GM23248 (cell line): ENCODE measurements at regions not wholly inside any gene's neighbourhood (a gene's known extent, or its start where the extent isn't known, plus 50 kb on each side); places are given as distances from the start of the nearest gene placed in this dataset.

ENCODE experiments used
- DNase-seq: peaks from one replicate; pipeline ENCODE4 v3.0.0-alpha.2; 2015
- H2AFZ ChIP-seq: fragments of 200-600 bp; sonication (generic); 2 replicates; pipeline ENCODE4 v1.6.1; 2016; ENCODE audit warnings: antibody characterized with exemption
- H3F3A ChIP-seq: fragments of 200-600 bp; sonication (generic); 2 replicates; pipeline ENCODE4 v1.6.1; 2016; ENCODE audit warnings: mild to moderate bottlenecking, antibody characterized with exemption, mixed run types; ENCODE audit not compliant: insufficient read depth
- H3K27ac ChIP-seq: fragments of 200-600 bp; sonication (generic); 2 replicates; pipeline ENCODE4 v1.5.1; 2016; ENCODE audit warnings: mild to moderate bottlenecking
- H3K27me3 ChIP-seq: fragments of 200-600 bp; sonication (generic); replicated peaks from 2 replicates; pipeline ENCODE4 v1.6.1; 2016; ENCODE audit warnings: mild to moderate bottlenecking; ENCODE audit not compliant: insufficient read depth
- H3K36me3 ChIP-seq: fragments of 200-600 bp; sonication (generic); 2 replicates; pipeline ENCODE4 v1.6.1; 2016; ENCODE audit warnings: low read depth, mild to moderate bottlenecking
- H3K4me1 ChIP-seq: fragments of 200-600 bp; sonication (generic); 2 replicates; pipeline ENCODE4 v1.6.1; 2016; ENCODE audit warnings: mild to moderate bottlenecking; ENCODE audit not compliant: insufficient read depth
- H3K4me2 ChIP-seq: fragments of 200-600 bp; sonication (generic); one replicate; pipeline ENCODE4 v1.6.1; 2016; ENCODE audit warnings: mild to moderate bottlenecking; ENCODE audit not compliant: unreplicated experiment
- H3K4me3 ChIP-seq: fragments of 200-600 bp; sonication (generic); 2 replicates; pipeline ENCODE4 v1.5.1; 2016; ENCODE audit warnings: mild to moderate bottlenecking
- H3K79me2 ChIP-seq: fragments of 200-600 bp; sonication (generic); 2 replicates; pipeline ENCODE4 v1.6.1; 2016; ENCODE audit warnings: mild to moderate bottlenecking; ENCODE audit not compliant: insufficient read depth
- H3K9ac ChIP-seq: fragments of 200-600 bp; sonication (generic); 2 replicates; pipeline ENCODE4 v1.6.1; 2016; ENCODE audit warnings: mild to moderate bottlenecking
- H3K9me2 ChIP-seq: fragments of 200-600 bp; sonication (generic); 2 replicates; pipeline ENCODE4 v1.6.1; 2016; ENCODE audit warnings: mixed run types, mild to moderate bottlenecking, moderate library complexity; ENCODE audit not compliant: insufficient read depth
- H3K9me3 ChIP-seq: fragments of 200-600 bp; sonication (generic); one replicate; pipeline ENCODE4 v1.6.1; 2017; ENCODE audit warnings: low read depth
- H4K20me1 ChIP-seq: fragments of 200-600 bp; sonication (generic); 2 replicates; pipeline ENCODE4 v1.6.0; 2016; ENCODE audit not compliant: insufficient read depth
- EZH2 ChIP-seq: fragments of 200-600 bp; sonication (generic); IDR thresholded peaks from 2 replicates; pipeline ENCODE4 v1.6.1; 2018; ENCODE audit warnings: antibody characterized with exemption, mild to moderate bottlenecking; ENCODE audit not compliant: insufficient read depth, poor library complexity, severe bottlenecking
- EZH2phosphoT487 ChIP-seq: fragments of 200-600 bp; sonication (generic); IDR thresholded peaks from 2 replicates; pipeline ENCODE4 v1.6.1; 2018; ENCODE audit warnings: antibody characterized with exemption, moderate library complexity, mild to moderate bottlenecking, low read depth; ENCODE audit not compliant: insufficient read depth
- WGBS, 2 experiments: methylation state at CpG; one replicate each; pipeline ENCODE4 v1.1.6; 2015 to 2017; ENCODE audit warnings: low lambda C conversion rate in 2 of 2, low coverage in 1 of 2; ENCODE audit errors: missing lambda C conversion rate in 2 of 2; 5-methylcytosine and 5-hydroxymethylcytosine counted together
- in situ Hi-C: fragments of 300-500 bp; cut with MboI; formaldehyde crosslinking; loops from 2 replicates; pipeline ENCODE4 v1.15.0; 2020

- Histone ChIP-seq H3K4me3 (no peak overlapping the region), H4K20me1 (no peaks in the 10 kb centered on the region), H3K27ac (no peak overlapping the region), H3K27me3 (no peaks in the 10 kb centered on the region), H3F3A (no peaks in the 10 kb centered on the region), H3K9me2 (no peaks in the 10 kb centered on the region), H3K4me2 (no peak overlapping the region), H3K9ac (no peak overlapping the region), H3K9me3 (no peaks in the 10 kb centered on the region), H3K4me1 (no peaks in the 10 kb centered on the region), H3K36me3 (no peaks in the 10 kb centered on the region), H2AFZ (no peak overlapping the region), H3K79me2 (no peaks in the 10 kb centered on the region)
- TF ChIP-seq EZH2phosphoT487, result no peak
- no peak for TF ChIP-seq EZH2
- in situ Hi-C loops, result no loop called here
- 59 to 62% methylated on average over 7 of the region's 7 CpGs for WGBS, 2 experiments
- DNase-seq, result peak; percentile 4
Observed at GRCh38 chr1:244171241-244171985, 120.3 kb downstream of the ZBTB18 start.

- Histone ChIP-seq H3K4me3 (no peak overlapping the region), H3K4me2 (no peak overlapping the region), H2AFZ (0 out of 2 replicates have a peak overlapping the region, but pooled peaks have one; percentile 33), H3K79me2 (no peaks in the 10 kb centered on the region), H3K4me1 (no peaks in the 10 kb centered on the region), H3K27ac (no peak overlapping the region), H3K27me3 (no peaks in the 10 kb centered on the region), H3K9ac (no peak overlapping the region), H3F3A (no peaks in the 10 kb centered on the region), H3K9me3 (no peaks in the 10 kb centered on the region), H4K20me1 (no peaks in the 10 kb centered on the region), H3K9me2 (no peaks in the 10 kb centered on the region), H3K36me3 (no peaks in the 10 kb centered on the region)
- TF ChIP-seq EZH2phosphoT487 (no peak), EZH2 (no peak)
- in situ Hi-C loops, result no loop called here
- no peak for DNase-seq
- WGBS, 2 experiments, result 88% methylated on average over 4 of the region's 4 CpGs
Observed at GRCh38 chr1:244173240-244173639, 122.2 kb downstream of the ZBTB18 start.

DNA sequence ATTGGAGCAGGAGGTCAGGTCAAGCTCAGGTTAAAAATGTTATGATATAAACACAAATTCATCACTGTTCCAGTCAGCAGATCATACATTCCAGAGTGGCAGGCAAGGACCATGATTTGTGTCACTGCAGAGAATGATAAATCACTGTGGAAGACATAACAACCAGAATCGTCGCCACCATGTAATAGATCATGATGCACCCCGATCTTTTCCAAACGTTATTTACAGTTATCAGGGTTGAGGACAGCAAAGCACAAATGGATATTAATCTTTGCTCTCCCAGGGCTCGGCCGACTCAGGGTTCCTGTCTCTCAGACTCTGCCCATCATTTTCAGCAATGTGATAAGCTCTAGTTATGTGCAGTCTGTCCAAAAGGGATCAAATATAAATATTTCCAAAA lies 122.7 kb downstream of the ZBTB18 start:
- peak overlapping the region; percentile 33 for H2AFZ ChIP-seq
- H3K9ac ChIP-seq, result no peak overlapping the region
- no peaks in the 10 kb centered on the region for H3K79me2 ChIP-seq
- H3K4me3 ChIP-seq, result no peak overlapping the region
- in situ Hi-C loops, result no loop called here
- DNase-seq, result no peak
- no peak overlapping the region for H3K27ac ChIP-seq
- no peaks in the 10 kb centered on the region for H3K9me3 ChIP-seq
- TF ChIP-seq EZH2phosphoT487, result no peak
- no peaks in the 10 kb centered on the region for H3F3A ChIP-seq
- no peaks in the 10 kb centered on the region for H3K27me3 ChIP-seq
- H4K20me1 ChIP-seq, result no peaks in the 10 kb centered on the region
- no peak overlapping the region for H3K4me2 ChIP-seq
- 11 to 12% methylated on average over 6 of the region's 6 CpGs for WGBS, 2 experiments
- no peaks in the 10 kb centered on the region for H3K36me3 ChIP-seq
- no peaks in the 10 kb centered on the region for H3K9me2 ChIP-seq
- no peaks in the 10 kb centered on the region for H3K4me1 ChIP-seq

- DNase-seq, result no peak
- Histone ChIP-seq H3K9me2 (no peaks in the 10 kb centered on the region), H3K79me2 (no peaks in the 10 kb centered on the region), H3K9ac (no peak overlapping the region), H3K36me3 (no peaks in the 10 kb centered on the region), H3K9me3 (no peaks in the 10 kb centered on the region), H3K27me3 (no peaks in the 10 kb centered on the region), H3K4me1 (no peaks in the 10 kb centered on the region), H3K4me2 (no peak overlapping the region), H3K4me3 (no peak overlapping the region), H4K20me1 (no peaks in the 10 kb centered on the region), H3F3A (no peaks in the 10 kb centered on the region), H2AFZ (no peak overlapping the region), H3K27ac (no peak overlapping the region)
- TF ChIP-seq EZH2 (no peak), EZH2phosphoT487 (no peak)
- in situ Hi-C loops, result no loop called here
- 70 to 77% methylated on average over 3 of the region's 3 CpGs for WGBS, 2 experiments
Observed at GRCh38 chr1:244174922-244175521, 123.9 kb downstream of the ZBTB18 start.
